ENCODE measurements at regions not wholly inside any gene's neighbourhood (a gene's known extent, or its start where the extent isn't known, plus 50 kb on each side); places are given as distances from the start of the nearest gene placed in this dataset.

- H3K4me1 ChIP-seq (ENCODE audit: insufficient read depth, low read length) = no peaks in the 10 kb centered on the region
- no peak for DNase-seq
- peaks cover 0 to 4% (median under 1%) of the 10 kb centered on the region in 4 donors for H3K4me1 Mint-ChIP-seq
- no peak overlapping the region for H3K4me3 ChIP-seq (ENCODE audit: low read length in 2 of 2)
- H3K9me3 ChIP-seq (ENCODE audit: control insufficient read depth in 1 of 2, low read length in 2 of 2) = no peaks in the 10 kb centered on the region
- H3K27ac Mint-ChIP-seq = no peak overlapping the region
- intact Hi-C loops (cut with micrococcal nuclease) = no loop called here
- H3K27me3 ChIP-seq (ENCODE audit: insufficient read depth, low read length) = no peaks in the 10 kb centered on the region
- no peak overlapping the region for H3K27ac ChIP-seq (ENCODE audit: low read depth, low read length)
- no peak overlapping the region for H3K4me3 Mint-ChIP-seq
- H3K36me3 Mint-ChIP-seq = no peaks in the 10 kb centered on the region
- POLR2A ChIA-PET (ENCODE audit: partially characterized antibody) = no interaction called here
- H3K27me3 Mint-ChIP-seq = peaks cover 0 to 1% of the 10 kb centered on the region in 2 donors
- no peaks in the 10 kb centered on the region for H3K36me3 ChIP-seq (ENCODE audit: insufficient read depth, low read length)
- peaks cover 0 to 7% (median 3%) of the 10 kb centered on the region in 8 donors for H3K9me3 Mint-ChIP-seq
- CTCF ChIA-PET (ENCODE audit: partially characterized antibody) = no interaction called here
Measured at GRCh38 chr2:35790292-35790691, 565.3 kb upstream of the CRIM1 start.

DNA sequence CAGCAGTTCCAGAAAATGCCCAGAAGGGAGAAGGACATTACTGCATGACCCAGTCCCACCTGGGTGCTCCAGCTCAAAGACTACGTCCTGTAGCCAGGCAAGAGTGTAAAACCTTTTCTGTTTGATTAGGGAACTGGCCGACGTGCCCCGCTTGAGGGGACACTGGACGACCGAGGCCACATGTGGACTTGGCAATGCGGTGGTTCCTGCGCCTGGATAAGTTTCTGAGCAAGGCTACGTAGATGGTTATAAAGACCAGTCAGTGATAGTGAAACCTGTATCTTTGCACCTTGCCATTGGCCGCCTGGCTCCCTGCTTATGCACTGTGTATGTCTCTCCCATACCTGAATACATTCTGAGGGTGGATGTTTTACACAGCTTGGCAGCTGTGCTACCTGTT, 567.0 kb upstream of the CRIM1 start:
- Histone ChIP-seq H3K4me1 (ENCODE audit: insufficient read depth, low read length) (no peaks in the 10 kb centered on the region), H3K27me3 (ENCODE audit: insufficient read depth, low read length) (no peaks in the 10 kb centered on the region), H3K36me3 (ENCODE audit: insufficient read depth, low read length) (no peaks in the 10 kb centered on the region), H3K4me3 (ENCODE audit: low read length in 2 of 2) (no peak overlapping the region), H3K9me3 (ENCODE audit: control insufficient read depth in 1 of 2, low read length in 2 of 2) (no peaks in the 10 kb centered on the region), H3K27ac (ENCODE audit: low read depth, low read length) (no peak overlapping the region)
- no peaks in the 10 kb centered on the region for H3K36me3 Mint-ChIP-seq
- H3K4me3 Mint-ChIP-seq = no peak overlapping the region
- peaks cover 0 to 4% of the 10 kb centered on the region in 2 donors for H3K27me3 Mint-ChIP-seq
- H3K4me1 Mint-ChIP-seq = peaks cover 0 to 4% (median under 1%) of the 10 kb centered on the region in 4 donors
- intact Hi-C loops (cut with micrococcal nuclease) = no loop called here
- POLR2A ChIA-PET (ENCODE audit: partially characterized antibody) = no interaction called here
- no peak for DNase-seq
- peaks cover 0 to 7% (median 3%) of the 10 kb centered on the region in 8 donors for H3K9me3 Mint-ChIP-seq
- H3K27ac Mint-ChIP-seq = no peak overlapping the region
- CTCF ChIA-PET (ENCODE audit: partially characterized antibody) = interaction anchor here (1.2 kb wide), 1 partner anchor 18 kb away, joined by 3 read pairs; no protein-coding TSS in a partner anchor

DNA sequence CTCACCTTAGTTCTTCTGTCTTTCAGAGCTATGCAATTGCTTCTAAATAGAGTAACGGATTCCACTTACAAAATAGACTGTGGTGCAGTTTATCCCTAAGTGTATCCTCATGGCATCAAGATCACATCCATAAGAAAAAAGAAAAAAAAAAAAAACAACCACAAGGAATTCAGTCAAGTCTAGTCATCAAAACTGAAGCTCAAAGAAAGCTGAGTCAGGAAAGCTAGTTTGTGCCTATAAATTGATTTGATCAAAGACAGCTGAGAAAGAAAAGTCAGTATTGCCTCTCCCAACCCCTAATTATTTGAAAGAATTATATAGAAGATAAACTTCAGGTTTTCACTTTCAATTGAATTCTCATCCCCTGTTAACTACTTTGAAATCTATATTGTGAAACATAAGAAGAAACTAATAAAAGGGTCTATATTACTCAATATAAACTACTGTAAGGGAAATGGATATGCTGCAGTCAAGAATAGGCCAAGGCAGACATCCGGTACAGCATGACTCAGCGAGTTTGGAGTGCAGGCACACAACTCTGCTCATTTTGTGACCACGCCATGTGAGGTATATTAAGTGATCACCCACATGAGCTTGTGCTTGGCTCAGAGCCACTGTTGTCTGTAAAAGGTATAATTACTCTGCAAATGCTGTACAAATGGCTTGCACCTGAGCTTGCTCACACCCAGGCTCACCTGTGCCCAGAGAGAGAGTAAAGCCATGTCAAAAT, 568.1 kb upstream of the CRIM1 start:
- Mint-ChIP-seq H3K9me3 (peaks cover 0 to 7% (median 3%) of the 10 kb centered on the region in 8 donors), H3K36me3 (no peaks in the 10 kb centered on the region), H3K27me3 (peaks cover 0 to 4% of the 10 kb centered on the region in 2 donors), H3K4me3 (no peak overlapping the region), H3K4me1 (peaks cover 0 to 4% (median under 1%) of the 10 kb centered on the region in 4 donors), H3K27ac (no peak overlapping the region)
- intact Hi-C loops (cut with micrococcal nuclease) = no loop called here
- ChIA-PET POLR2A (ENCODE audit: partially characterized antibody) (no interaction called here), CTCF (ENCODE audit: partially characterized antibody) (interaction anchor here (1.1 to 1.2 kb wide), 2 partner anchors 7 to 19 kb away, joined by 3 read pairs; no protein-coding TSS in a partner anchor)
- Histone ChIP-seq H3K36me3 (ENCODE audit: insufficient read depth, low read length) (no peaks in the 10 kb centered on the region), H3K27me3 (ENCODE audit: insufficient read depth, low read length) (no peaks in the 10 kb centered on the region), H3K9me3 (ENCODE audit: control insufficient read depth in 1 of 2, low read length in 2 of 2) (no peaks in the 10 kb centered on the region), H3K4me3 (ENCODE audit: low read length in 2 of 2) (no peak overlapping the region), H3K4me1 (ENCODE audit: insufficient read depth, low read length) (no peaks in the 10 kb centered on the region), H3K27ac (ENCODE audit: low read depth, low read length) (no peak overlapping the region)
- DNase-seq = no peak

DNA sequence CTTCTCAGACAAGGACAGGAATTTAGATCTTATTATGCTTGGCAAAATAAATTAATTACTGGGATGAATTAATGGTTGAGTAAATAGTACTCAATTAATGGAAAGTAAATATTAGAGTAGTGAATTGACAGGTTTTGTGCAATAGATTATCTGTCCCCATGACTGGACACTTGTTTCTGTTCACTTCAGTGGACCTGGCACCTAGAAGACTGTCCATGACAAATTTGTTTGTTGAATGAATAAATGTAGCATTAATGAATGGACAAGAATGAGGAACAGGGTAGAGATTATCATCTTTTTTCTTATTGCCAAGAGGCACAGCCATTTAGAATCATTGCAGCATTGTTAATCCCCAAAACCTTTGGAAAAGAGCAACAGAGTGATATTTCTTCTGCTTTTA, 570.0 kb upstream of the CRIM1 start:
- Histone ChIP-seq H3K4me1 (ENCODE audit: insufficient read depth, low read length) (no peaks in the 10 kb centered on the region), H3K36me3 (ENCODE audit: insufficient read depth, low read length) (no peaks in the 10 kb centered on the region), H3K27me3 (ENCODE audit: insufficient read depth, low read length) (no peaks in the 10 kb centered on the region), H3K27ac (ENCODE audit: low read depth, low read length) (no peak overlapping the region), H3K4me3 (ENCODE audit: low read length in 2 of 2) (no peak overlapping the region), H3K9me3 (ENCODE audit: control insufficient read depth in 1 of 2, low read length in 2 of 2) (no peaks in the 10 kb centered on the region)
- Mint-ChIP-seq H3K9me3 (peaks cover 0 to 11% (median 5%) of the 10 kb centered on the region in 8 donors), H3K4me3 (no peak overlapping the region), H3K27me3 (peaks cover 0 to 4% of the 10 kb centered on the region in 2 donors), H3K4me1 (peaks cover 0 to 4% (median 0%) of the 10 kb centered on the region in 4 donors), H3K27ac (no peak overlapping the region), H3K36me3 (no peaks in the 10 kb centered on the region)
- CTCF ChIA-PET (ENCODE audit: partially characterized antibody) = no interaction called here
- POLR2A ChIA-PET (ENCODE audit: partially characterized antibody) = no interaction called here
- no peak for DNase-seq
- intact Hi-C loops (cut with micrococcal nuclease) = no loop called here

- no peak for DNase-seq
- Histone ChIP-seq H3K9me3 (ENCODE audit: control insufficient read depth in 1 of 2, low read length in 2 of 2) (no peaks in the 10 kb centered on the region), H3K4me1 (ENCODE audit: insufficient read depth, low read length) (no peaks in the 10 kb centered on the region), H3K27me3 (ENCODE audit: insufficient read depth, low read length) (no peaks in the 10 kb centered on the region), H3K27ac (ENCODE audit: low read depth, low read length) (no peak overlapping the region), H3K4me3 (ENCODE audit: low read length in 2 of 2) (no peak overlapping the region), H3K36me3 (ENCODE audit: insufficient read depth, low read length) (no peaks in the 10 kb centered on the region)
- CTCF ChIA-PET (ENCODE audit: partially characterized antibody) = no interaction called here
- no peak overlapping the region for H3K4me3 Mint-ChIP-seq
- intact Hi-C loops (cut with micrococcal nuclease) = no loop called here
- POLR2A ChIA-PET (ENCODE audit: partially characterized antibody) = no interaction called here
- peaks cover 0 to 4% of the 10 kb centered on the region in 2 donors for H3K27me3 Mint-ChIP-seq
- peaks cover 0 to 14% (median 5%) of the 10 kb centered on the region in 8 donors for H3K9me3 Mint-ChIP-seq
- H3K27ac Mint-ChIP-seq = no peak overlapping the region
- H3K4me1 Mint-ChIP-seq = no peaks in the 10 kb centered on the region
- H3K36me3 Mint-ChIP-seq = no peaks in the 10 kb centered on the region
Measured at GRCh38 chr2:35784777-35785176, 570.8 kb upstream of the CRIM1 start.

DNA sequence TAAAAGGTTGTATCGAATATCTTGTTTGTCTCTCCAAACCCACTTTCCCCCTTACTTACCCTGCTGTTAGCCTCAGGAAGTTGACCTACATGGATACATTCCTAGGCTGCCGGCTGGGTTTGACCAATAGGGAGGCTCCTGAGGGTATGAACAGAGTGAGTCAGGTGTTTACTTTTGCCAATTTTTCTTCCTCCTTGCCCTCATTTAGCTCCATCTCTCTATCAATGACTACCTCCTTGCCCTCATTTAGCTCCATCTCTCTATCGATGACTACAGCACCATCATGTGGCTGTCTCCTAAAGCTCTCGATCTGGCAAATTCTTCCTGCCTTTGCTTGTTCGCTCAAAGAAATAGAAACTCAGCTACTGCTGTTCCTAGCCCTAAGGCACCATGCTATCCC, 571.9 kb upstream of the CRIM1 start:
- no peaks in the 10 kb centered on the region for H3K36me3 Mint-ChIP-seq
- no peak overlapping the region for H3K27ac Mint-ChIP-seq
- Histone ChIP-seq H3K9me3 (ENCODE audit: control insufficient read depth in 1 of 2, low read length in 2 of 2) (no peaks in the 10 kb centered on the region), H3K4me1 (ENCODE audit: insufficient read depth, low read length) (no peaks in the 10 kb centered on the region), H3K4me3 (ENCODE audit: low read length in 2 of 2) (no peak overlapping the region), H3K27ac (ENCODE audit: low read depth, low read length) (no peak overlapping the region), H3K36me3 (ENCODE audit: insufficient read depth, low read length) (no peaks in the 10 kb centered on the region), H3K27me3 (ENCODE audit: insufficient read depth, low read length) (no peaks in the 10 kb centered on the region)
- POLR2A ChIA-PET (ENCODE audit: partially characterized antibody) = no interaction called here
- peaks cover 0 to 4% of the 10 kb centered on the region in 2 donors for H3K27me3 Mint-ChIP-seq
- peaks cover 0 to 14% (median 5%) of the 10 kb centered on the region in 8 donors for H3K9me3 Mint-ChIP-seq
- CTCF ChIA-PET (ENCODE audit: partially characterized antibody) = no interaction called here
- H3K4me1 Mint-ChIP-seq = no peaks in the 10 kb centered on the region
- intact Hi-C loops (cut with micrococcal nuclease) = no loop called here
- H3K4me3 Mint-ChIP-seq = no peak overlapping the region
- DNase-seq = no peak

- H3K27ac ChIP-seq (ENCODE audit: low read depth, low read length) = no peak overlapping the region
- H3K4me3 Mint-ChIP-seq = no peak overlapping the region
- H3K27me3 Mint-ChIP-seq = no peaks in the 10 kb centered on the region
- no peaks in the 10 kb centered on the region for H3K4me1 Mint-ChIP-seq
- DNase-seq = no peak
- H3K9me3 Mint-ChIP-seq = peaks cover 2 to 16% (median 4%) of the 10 kb centered on the region in 8 donors
- ChIA-PET CTCF (ENCODE audit: partially characterized antibody) (no interaction called here), POLR2A (ENCODE audit: partially characterized antibody) (no interaction called here)
- no peak overlapping the region for H3K4me3 ChIP-seq (ENCODE audit: low read length in 2 of 2)
- no peaks in the 10 kb centered on the region for H3K36me3 Mint-ChIP-seq
- H3K27ac Mint-ChIP-seq = no peak overlapping the region
- H3K9me3 ChIP-seq (ENCODE audit: control insufficient read depth in 1 of 2, low read length in 2 of 2) = no peaks in the 10 kb centered on the region
- no peaks in the 10 kb centered on the region for H3K27me3 ChIP-seq (ENCODE audit: insufficient read depth, low read length)
- no peaks in the 10 kb centered on the region for H3K4me1 ChIP-seq (ENCODE audit: insufficient read depth, low read length)
- intact Hi-C loops (cut with micrococcal nuclease) = no loop called here
- H3K36me3 ChIP-seq (ENCODE audit: insufficient read depth, low read length) = no peaks in the 10 kb centered on the region
Measured at GRCh38 chr2:35741556-35741955, 614.0 kb upstream of the CRIM1 start.

Data from CD4-positive, alpha-beta memory T cell (primary cell).